Gastrocnemius medialis (tissue), 4 donors: ENCODE measurements at regions not wholly inside any gene's neighbourhood (a gene's known extent, or its start where the extent isn't known, plus 50 kb on each side); places are given as distances from the start of the nearest gene placed in this dataset.

Source experiments
- ATAC-seq, 2 donors: fragments of 150-250 bp; one replicate each; pipeline ENCODE4 v1.9.1; 2016
- DNase-seq, 2 donors: peaks; one replicate each; pipeline ENCODE4 v3.0.0-alpha.2; 2019
- H3K27ac ChIP-seq, 4 donors: fragments of 200-600 bp; sonication (generic); 1 replicate in 1 of 4; 2 replicates in 3 of 4; pipeline ENCODE4 v1.5.1; 2016 to 2018; ENCODE audit warnings: mild to moderate bottlenecking in 2 of 4, moderate library complexity in 1 of 4
- H3K27me3 ChIP-seq, 3 donors: fragments of 200-600 bp; sonication (generic) in 2 of 3; 1 replicate in 1 of 3; 2 replicates in 2 of 3; pipeline versions ENCODE4 v1.5.1 to v1.6.0; 2016 to 2019; ENCODE audit warnings: mild to moderate bottlenecking in 1 of 3, moderate library complexity in 1 of 3
- H3K36me3 ChIP-seq, 2 donors: fragments of 200-600 bp; sonication (generic) in 1 of 2; one replicate each; pipeline ENCODE4 v1.5.1; 2017 to 2018
- H3K4me1 ChIP-seq, 2 donors: fragments of 200-600 bp; sonication (generic) in 1 of 2; one replicate each; pipeline ENCODE4 v1.5.1; 2016 to 2017; ENCODE audit warnings: mild to moderate bottlenecking in 2 of 2
- H3K4me3 ChIP-seq, 4 donors: fragments of 200-600 bp; sonication (generic) in 3 of 4; 1 replicate in 1 of 4; 2 replicates in 3 of 4; pipeline ENCODE4 v1.5.1; 2016 to 2019; ENCODE audit warnings: mild to moderate bottlenecking in 2 of 4
- H3K9me3 ChIP-seq, 3 donors: fragments of 200-600 bp; sonication (generic) in 2 of 3; 1 replicate in 1 of 3; 2 replicates in 2 of 3; pipeline ENCODE4 v1.5.1; 2016 to 2019
- POLR2A ChIP-seq, 2 donors: fragments of 450-650 bp; IDR thresholded peaks; one replicate each; pipeline ENCODE4 v1.6.1; 2017; ENCODE audit warnings: antibody characterized with exemption in 2 of 2, mild to moderate bottlenecking in 2 of 2, moderate library complexity in 2 of 2
- in situ Hi-C, 4 donors: fragments of 200-750 bp; cut with MboI; loops; one replicate each; pipeline versions ENCODE4 v1.15.0 to v1.8.0; 2017; ENCODE audit warnings: low sequenced_read_pairs in 4 of 4
- intact Hi-C: fragments of 100-400 bp; cut with DNase I; formaldehyde crosslinking; loops from one replicate; pipeline ENCODE4 v1.15.1; 2023; ENCODE audit warnings: low total_unique reads
- TF ChIP-seq, protein P1 (sequence below), 5 experiments: fragments of 450-650 bp in 3 of 5; fragments of 200-600 bp in 2 of 5; sonication (generic) in 2 of 5; IDR thresholded peaks in 4 of 5; conservative IDR thresholded peaks in 1 of 5; 1 replicate in 4 of 5; 2 replicates in 1 of 5; pipeline ENCODE4 v1.5.1; 2016 to 2019; ENCODE audit warnings: antibody characterized with exemption in 5 of 5, mild to moderate bottlenecking in 3 of 5, moderate library complexity in 3 of 5

DNA sequence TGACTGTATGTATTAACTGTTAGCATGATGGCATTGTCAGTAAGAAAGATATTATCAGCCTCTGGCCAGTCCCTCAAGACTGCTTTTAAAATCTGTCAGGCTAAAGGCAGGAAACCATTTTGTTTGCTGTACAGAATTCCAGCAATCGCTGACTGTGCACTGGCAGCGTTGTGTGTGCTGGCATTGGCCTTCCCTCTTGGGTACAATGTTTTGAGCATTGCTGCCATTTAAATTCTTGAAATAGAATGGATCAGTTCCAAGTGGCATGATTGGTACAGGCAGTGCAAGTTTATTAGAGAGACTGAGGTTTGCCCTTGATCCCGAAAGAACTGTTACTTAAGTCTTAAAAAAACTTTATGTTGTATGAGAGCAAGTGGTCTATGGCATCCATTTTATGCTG lies 788.7 kb downstream of the OTOL1 start:
- intact Hi-C loops (no loop called here), in situ Hi-C loops (no loop called here)
- Histone ChIP-seq H3K27me3 (no peaks in the 10 kb centered on the region), H3K36me3 (no peaks in the 10 kb centered on the region), H3K4me1 (peaks cover 2 to 3% of the 10 kb centered on the region in 2 donors), H3K9me3 (no peaks in the 10 kb centered on the region), H3K4me3 (no peak overlapping the region), H3K27ac (no peak overlapping the region)
- no peak for TF ChIP-seq POLR2A (IDR thresholded peaks at IDR 0.05)
- TF ChIP-seq, protein P1, sequence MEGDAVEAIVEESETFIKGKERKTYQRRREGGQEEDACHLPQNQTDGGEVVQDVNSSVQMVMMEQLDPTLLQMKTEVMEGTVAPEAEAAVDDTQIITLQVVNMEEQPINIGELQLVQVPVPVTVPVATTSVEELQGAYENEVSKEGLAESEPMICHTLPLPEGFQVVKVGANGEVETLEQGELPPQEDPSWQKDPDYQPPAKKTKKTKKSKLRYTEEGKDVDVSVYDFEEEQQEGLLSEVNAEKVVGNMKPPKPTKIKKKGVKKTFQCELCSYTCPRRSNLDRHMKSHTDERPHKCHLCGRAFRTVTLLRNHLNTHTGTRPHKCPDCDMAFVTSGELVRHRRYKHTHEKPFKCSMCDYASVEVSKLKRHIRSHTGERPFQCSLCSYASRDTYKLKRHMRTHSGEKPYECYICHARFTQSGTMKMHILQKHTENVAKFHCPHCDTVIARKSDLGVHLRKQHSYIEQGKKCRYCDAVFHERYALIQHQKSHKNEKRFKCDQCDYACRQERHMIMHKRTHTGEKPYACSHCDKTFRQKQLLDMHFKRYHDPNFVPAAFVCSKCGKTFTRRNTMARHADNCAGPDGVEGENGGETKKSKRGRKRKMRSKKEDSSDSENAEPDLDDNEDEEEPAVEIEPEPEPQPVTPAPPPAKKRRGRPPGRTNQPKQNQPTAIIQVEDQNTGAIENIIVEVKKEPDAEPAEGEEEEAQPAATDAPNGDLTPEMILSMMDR (IDR thresholded peaks at IDR 0.05 in 4 of 5, conservative IDR thresholded peaks at IDR 0.05 in 1 of 5) = no peak
- ATAC-seq (peak in 1 of 2 donors; percentile 19), DNase-seq (no peak)

DNA sequence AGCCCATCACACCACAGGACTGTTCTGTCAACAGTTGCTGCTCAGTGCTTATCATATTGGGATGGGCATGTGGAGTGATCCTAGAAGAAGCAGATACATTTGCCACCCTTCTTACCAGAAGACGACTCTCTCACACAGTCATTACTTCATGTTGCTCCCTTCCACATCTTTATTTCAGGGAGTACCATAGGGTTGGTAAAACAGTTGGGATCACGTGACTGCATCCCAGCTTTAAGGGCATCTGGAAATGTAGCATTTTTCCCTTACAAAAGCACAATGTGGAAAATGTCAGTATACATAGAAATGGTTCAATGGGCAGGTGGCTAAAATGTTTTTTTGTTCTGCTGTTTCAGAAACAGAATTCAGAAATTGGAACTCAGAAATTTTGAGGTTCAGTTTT lies 791.0 kb downstream of the OTOL1 start:
- no peaks in the 10 kb centered on the region for H3K27me3 ChIP-seq
- TF ChIP-seq, protein P1 (IDR thresholded peaks at IDR 0.05 in 4 of 5, conservative IDR thresholded peaks at IDR 0.05 in 1 of 5) = no peak
- TF ChIP-seq POLR2A (IDR thresholded peaks at IDR 0.05) = no peak
- no peaks in the 10 kb centered on the region for H3K9me3 ChIP-seq
- no peak overlapping the region for H3K27ac ChIP-seq
- in situ Hi-C loops (no loop called here), intact Hi-C loops (no loop called here)
- DNase-seq (no peak), ATAC-seq (no peak)
- H3K4me3 ChIP-seq = no peak overlapping the region
- H3K36me3 ChIP-seq = no peaks in the 10 kb centered on the region
- H3K4me1 ChIP-seq = peaks cover 2 to 3% of the 10 kb centered on the region in 2 donors

DNA sequence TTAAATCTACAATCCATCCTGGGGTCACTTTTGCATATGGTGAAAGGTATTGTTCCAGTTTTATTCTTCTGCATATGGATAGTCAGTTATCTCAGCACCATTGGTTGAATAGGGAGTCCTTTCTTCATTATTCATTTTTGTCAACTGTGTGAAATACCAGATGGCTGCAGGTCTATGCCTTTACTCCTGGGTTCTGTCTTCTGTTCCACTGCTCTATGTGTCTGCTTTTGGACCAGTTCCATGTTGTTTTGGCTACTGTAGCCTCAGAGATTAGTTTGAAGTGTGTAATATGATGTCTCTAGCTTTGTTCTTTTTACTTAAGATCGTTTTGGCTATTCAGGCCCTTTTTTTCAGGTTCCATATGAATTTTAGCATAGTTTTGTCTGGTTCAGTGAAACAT lies 795.8 kb downstream of the OTOL1 start:
- Histone ChIP-seq H3K27ac (no peak overlapping the region), H3K27me3 (no peaks in the 10 kb centered on the region), H3K4me1 (peaks cover 4 to 23% of the 10 kb centered on the region in 2 donors), H3K36me3 (no peaks in the 10 kb centered on the region), H3K4me3 (no peak overlapping the region), H3K9me3 (no peaks in the 10 kb centered on the region)
- in situ Hi-C loops (no loop called here), intact Hi-C loops (no loop called here)
- ATAC-seq = no peak
- TF ChIP-seq POLR2A (IDR thresholded peaks at IDR 0.05) = no peak
- TF ChIP-seq, protein P1 (IDR thresholded peaks at IDR 0.05 in 4 of 5, conservative IDR thresholded peaks at IDR 0.05 in 1 of 5) = no peak
- no peak for DNase-seq

DNA sequence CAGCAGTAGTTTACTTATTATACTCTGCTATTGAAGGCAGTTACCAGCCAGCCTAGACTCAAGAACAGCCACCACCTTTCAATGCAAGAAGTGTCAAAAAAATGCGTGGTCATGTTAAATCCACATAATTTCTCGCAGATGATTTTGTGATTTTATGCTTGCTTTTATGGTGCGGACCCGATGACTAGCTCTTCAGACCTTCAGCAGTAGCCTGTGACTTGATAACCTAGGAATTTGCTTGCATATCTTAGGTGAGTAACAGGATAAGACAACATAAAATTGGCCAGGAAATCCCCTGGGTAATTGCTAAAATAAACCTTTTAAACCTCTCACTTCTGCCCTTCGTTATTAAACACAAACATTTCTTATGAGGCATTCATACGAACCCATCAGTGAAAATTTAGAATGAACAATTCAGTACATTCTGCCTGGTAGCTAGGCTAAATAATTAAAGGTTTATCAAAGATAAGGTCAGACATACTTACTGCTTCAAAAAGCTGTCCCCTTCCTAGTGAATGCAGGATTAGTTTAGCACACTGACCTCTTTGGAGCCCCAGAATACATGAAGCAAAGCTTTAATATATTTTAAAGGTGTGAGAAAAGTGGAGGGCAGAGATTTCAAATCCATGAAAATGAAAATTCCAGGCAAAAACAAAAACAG lies 798.8 kb downstream of the OTOL1 start:
- peaks cover 4 to 24% of the 10 kb centered on the region in 2 donors for H3K4me1 ChIP-seq
- DNase-seq (no peak), ATAC-seq (no peak)
- TF ChIP-seq, protein P1 (IDR thresholded peaks at IDR 0.05 in 4 of 5, conservative IDR thresholded peaks at IDR 0.05 in 1 of 5) = no peak
- no peak for TF ChIP-seq POLR2A (IDR thresholded peaks at IDR 0.05)
- in situ Hi-C loops = no loop called here
- H3K4me3 ChIP-seq = no peak overlapping the region
- no peaks in the 10 kb centered on the region for H3K36me3 ChIP-seq
- no peak overlapping the region for H3K27ac ChIP-seq
- intact Hi-C loops = no loop called here
- no peaks in the 10 kb centered on the region for H3K9me3 ChIP-seq
- no peaks in the 10 kb centered on the region for H3K27me3 ChIP-seq
